MCF 10A (cell line): ENCODE measurements at regions not wholly inside any gene's neighbourhood (a gene's known extent, or its start where the extent isn't known, plus 50 kb on each side); places are given as distances from the start of the nearest gene placed in this dataset.

Experiments used
- BruUV-seq: library from RNA; stranded (reverse); fragments of 400-500 nt; replicated peaks from 2 replicates; lab custom pipeline; 2021; lab: Mats Ljungman, UMichigan
- CTCF ChIA-PET: fragments of 300-600 bp; sonication (Branson Sonifier 250); formaldehyde crosslinking; extraction: SDS; loops from one replicate; lab custom pipeline; 2021; ENCODE audit warnings: antibody characterized with exemption, inconsistent platforms; lab: Yijun Ruan, JAX
- POLR2A ChIA-PET: fragments of 300-600, 350-650 bp; sonication (Branson Sonifier 250); formaldehyde crosslinking; extraction: SDS; loops from one replicate; lab custom pipeline; 2020; ENCODE audit warnings: antibody characterized with exemption, inconsistent platforms; lab: Yijun Ruan, JAX
- DNase-seq: peaks from one replicate; pipeline ENCODE4 v3.0.0-alpha.2; 2018; ENCODE audit not compliant: unreplicated experiment
- H3K27ac Mint-ChIP-seq: one replicate; pipeline ENCODE4 v1.8.0; 2022; ENCODE audit warnings: mild to moderate bottlenecking, low read depth, mixed read lengths; ENCODE audit not compliant: unreplicated experiment
- H3K27me3 Mint-ChIP-seq: one replicate; pipeline ENCODE4 v1.8.0; 2022; ENCODE audit warnings: mixed read lengths; ENCODE audit not compliant: insufficient read depth, unreplicated experiment
- H3K36me3 Mint-ChIP-seq: one replicate; pipeline ENCODE4 v1.8.0; 2022; ENCODE audit warnings: mild to moderate bottlenecking, moderate library complexity, mixed read lengths; ENCODE audit not compliant: insufficient read depth, unreplicated experiment
- H3K4me1 Mint-ChIP-seq: one replicate; pipeline ENCODE4 v1.8.0; 2022; ENCODE audit warnings: mixed read lengths; ENCODE audit not compliant: insufficient read depth, unreplicated experiment
- H3K4me3 Mint-ChIP-seq: one replicate; pipeline ENCODE4 v1.8.0; 2022; ENCODE audit warnings: mild to moderate bottlenecking, moderate library complexity, mixed read lengths; ENCODE audit not compliant: unreplicated experiment
- H3K9me3 Mint-ChIP-seq: one replicate; pipeline ENCODE4 v1.8.0; 2022; ENCODE audit warnings: mixed read lengths; ENCODE audit not compliant: unreplicated experiment
- intact Hi-C: fragments of 100-400 bp; cut with micrococcal nuclease; formaldehyde crosslinking; loops from 2 replicates; pipeline ENCODE4 v1.14.1; 2022
- TF ChIP-seq, protein P1 (sequence below): fragments of 200-600 bp; IDR thresholded peaks from one replicate; pipeline ENCODE4 v1.8.0; 2022; ENCODE audit warnings: antibody characterized with exemption, mild to moderate bottlenecking; ENCODE audit not compliant: unreplicated experiment

DNA sequence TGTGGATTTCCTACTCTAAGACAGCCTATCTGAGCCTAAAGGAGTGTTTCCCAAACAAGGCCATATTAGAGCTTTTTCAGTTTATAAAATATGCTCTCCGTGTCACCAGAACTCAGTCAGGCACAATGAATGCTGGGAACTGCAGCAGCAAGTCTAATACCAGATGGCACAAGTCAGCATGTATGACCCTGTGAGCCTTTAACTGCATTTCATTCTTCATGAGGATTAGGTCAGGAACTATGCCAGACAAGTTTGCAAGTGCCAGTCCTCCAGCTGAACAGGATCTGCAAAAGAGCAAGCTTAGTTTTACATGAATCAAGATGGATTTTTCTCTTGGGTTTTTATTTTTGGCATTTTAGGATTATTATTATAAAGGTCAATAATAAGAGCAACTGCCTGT lies 66.7 kb upstream of the SAMD5 start:
- no peaks in the 10 kb centered on the region for H3K27me3 Mint-ChIP-seq
- no peaks in the 10 kb centered on the region for H3K36me3 Mint-ChIP-seq
- intact Hi-C loops, result no loop called here
- POLR2A ChIA-PET, result interaction anchor here (0.6 to 1.5 kb wide), 3 partner anchors 26 to 34 kb away, joined by 3 read pairs; no protein-coding TSS in a partner anchor
- no peak overlapping the region for H3K4me3 Mint-ChIP-seq
- no peak for DNase-seq
- no peaks in the 10 kb centered on the region for H3K9me3 Mint-ChIP-seq
- TF ChIP-seq, protein P1, sequence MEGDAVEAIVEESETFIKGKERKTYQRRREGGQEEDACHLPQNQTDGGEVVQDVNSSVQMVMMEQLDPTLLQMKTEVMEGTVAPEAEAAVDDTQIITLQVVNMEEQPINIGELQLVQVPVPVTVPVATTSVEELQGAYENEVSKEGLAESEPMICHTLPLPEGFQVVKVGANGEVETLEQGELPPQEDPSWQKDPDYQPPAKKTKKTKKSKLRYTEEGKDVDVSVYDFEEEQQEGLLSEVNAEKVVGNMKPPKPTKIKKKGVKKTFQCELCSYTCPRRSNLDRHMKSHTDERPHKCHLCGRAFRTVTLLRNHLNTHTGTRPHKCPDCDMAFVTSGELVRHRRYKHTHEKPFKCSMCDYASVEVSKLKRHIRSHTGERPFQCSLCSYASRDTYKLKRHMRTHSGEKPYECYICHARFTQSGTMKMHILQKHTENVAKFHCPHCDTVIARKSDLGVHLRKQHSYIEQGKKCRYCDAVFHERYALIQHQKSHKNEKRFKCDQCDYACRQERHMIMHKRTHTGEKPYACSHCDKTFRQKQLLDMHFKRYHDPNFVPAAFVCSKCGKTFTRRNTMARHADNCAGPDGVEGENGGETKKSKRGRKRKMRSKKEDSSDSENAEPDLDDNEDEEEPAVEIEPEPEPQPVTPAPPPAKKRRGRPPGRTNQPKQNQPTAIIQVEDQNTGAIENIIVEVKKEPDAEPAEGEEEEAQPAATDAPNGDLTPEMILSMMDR, result no peak
- CTCF ChIA-PET, result interaction anchor here (0.7 kb wide), 1 partner anchor 541 kb away, joined by 3 read pairs; no protein-coding TSS in a partner anchor
- no TSS peak for BruUV-seq
- no peaks in the 10 kb centered on the region for H3K4me1 Mint-ChIP-seq
- H3K27ac Mint-ChIP-seq, result no peak overlapping the region

- Mint-ChIP-seq H3K4me3 (no peak overlapping the region), H3K36me3 (no peaks in the 10 kb centered on the region), H3K4me1 (peaks cover 5% of the 10 kb centered on the region), H3K27me3 (no peaks in the 10 kb centered on the region), H3K27ac (no peak overlapping the region), H3K9me3 (no peaks in the 10 kb centered on the region)
- BruUV-seq, result no TSS peak
- POLR2A ChIA-PET, result interaction anchor here (0.7 kb wide), 1 partner anchor 1184 kb away, joined by 3 read pairs; no protein-coding TSS in a partner anchor
- CTCF ChIA-PET, result no interaction called here
- TF ChIP-seq, protein P1, result no peak
- peak; percentile 34 for DNase-seq
- intact Hi-C loops, result no loop called here
Observed at GRCh38 chr6:147447835-147448611, 60.5 kb upstream of the SAMD5 start.

DNA sequence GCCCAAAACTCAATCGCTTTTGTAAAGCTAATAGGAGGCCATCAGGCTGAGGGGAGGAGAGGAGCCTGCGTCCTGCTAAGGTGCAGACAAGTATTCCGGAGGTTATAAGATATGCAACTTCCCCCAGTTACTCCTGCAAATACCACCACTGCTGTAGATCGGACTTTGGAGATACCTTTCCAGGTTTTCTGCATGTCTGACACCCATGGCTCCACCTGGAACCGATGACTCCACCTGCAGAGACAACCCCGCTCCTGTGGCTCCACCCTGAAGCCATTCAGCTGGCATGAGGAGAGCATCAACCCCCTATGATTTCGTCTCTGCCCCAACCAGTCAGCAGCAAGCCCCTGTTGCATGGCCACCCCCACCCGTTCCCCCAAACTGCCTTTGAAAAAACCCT lies 59.7 kb upstream of the SAMD5 start:
- no peaks in the 10 kb centered on the region for H3K9me3 Mint-ChIP-seq
- H3K27ac Mint-ChIP-seq, result no peak overlapping the region
- intact Hi-C loops, result no loop called here
- ChIA-PET POLR2A (interaction anchor here (0.7 kb wide), 1 partner anchor 1183 kb away, joined by 3 read pairs; no protein-coding TSS in a partner anchor), CTCF (no interaction called here)
- no TSS peak for BruUV-seq
- no peaks in the 10 kb centered on the region for H3K36me3 Mint-ChIP-seq
- TF ChIP-seq, protein P1, result no peak
- peaks cover 5% of the 10 kb centered on the region for H3K4me1 Mint-ChIP-seq
- no peak for DNase-seq
- no peak overlapping the region for H3K4me3 Mint-ChIP-seq
- H3K27me3 Mint-ChIP-seq, result no peaks in the 10 kb centered on the region

- TF ChIP-seq, protein P1, result no peak
- Mint-ChIP-seq H3K27me3 (no peaks in the 10 kb centered on the region), H3K9me3 (no peaks in the 10 kb centered on the region), H3K27ac (no peak overlapping the region), H3K4me1 (peaks cover 5% of the 10 kb centered on the region), H3K4me3 (no peak overlapping the region), H3K36me3 (no peaks in the 10 kb centered on the region)
- CTCF ChIA-PET, result no interaction called here
- no peak for DNase-seq
- no TSS peak for BruUV-seq
- intact Hi-C loops, result no loop called here
- POLR2A ChIA-PET, result no interaction called here
Observed at GRCh38 chr6:147449405-147450161, 58.9 kb upstream of the SAMD5 start.
